ENCODE measurements at regions not wholly inside any gene's neighbourhood (a gene's known extent, or its start where the extent isn't known, plus 50 kb on each side); places are given as distances from the start of the nearest gene placed in this dataset.

DNA sequence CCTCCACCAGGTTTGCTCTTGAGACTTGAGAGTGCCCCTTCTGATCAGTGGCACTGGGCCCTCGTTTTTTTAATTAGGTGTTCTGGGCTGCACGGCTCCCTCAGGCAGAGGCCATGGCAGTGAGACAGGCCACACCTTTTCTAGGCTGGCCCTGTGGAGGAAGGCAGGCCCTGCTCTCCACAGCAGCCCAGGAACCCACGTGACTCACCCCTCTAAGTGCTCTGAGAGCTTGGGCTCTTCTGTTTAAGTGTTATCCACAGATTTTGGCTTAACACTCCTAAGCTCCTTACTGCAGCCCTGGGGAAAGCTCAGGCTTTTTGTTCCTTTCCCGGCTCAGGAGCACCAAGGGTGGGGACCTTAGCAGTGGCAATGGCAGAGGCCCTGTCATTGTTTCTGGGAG is 463.2 kb upstream of the GBE1 start:
- TF ChIP-seq EZH2 (IDR thresholded peaks at IDR 0.05; ENCODE audit: insufficient read depth, poor library complexity, severe bottlenecking) (no peak), EZH2phosphoT487 (IDR thresholded peaks at IDR 0.05; ENCODE audit: insufficient read depth, low read depth) (no peak)
